Esophagus squamous epithelium (tissue), 4 donors: ENCODE measurements at regions not wholly inside any gene's neighbourhood (a gene's known extent, or its start where the extent isn't known, plus 50 kb on each side); places are given as distances from the start of the nearest gene placed in this dataset.
"Not testable (repeated sequence)": the region's sequence is repeated elsewhere in the genome, so short reads cannot be mapped to it uniquely, and the experiment has no call there.

ENCODE experiments used
- CTCF ChIP-seq, 6 experiments: fragments of 450-650 bp in 4 of 6; fragments of 200-600 bp in 2 of 6; sonication (generic) in 2 of 6; IDR thresholded peaks; one replicate each; pipeline ENCODE4 v1.5.1; 2016 to 2019; ENCODE audit warnings: antibody characterized with exemption in 6 of 6, mild to moderate bottlenecking in 4 of 6, moderate library complexity in 4 of 6
- POLR2A ChIP-seq, 4 donors: fragments of 450-650 bp; IDR thresholded peaks; one replicate each; pipeline ENCODE4 v1.6.1; 2017; ENCODE audit warnings: antibody characterized with exemption in 4 of 4, mild to moderate bottlenecking in 4 of 4, moderate library complexity in 3 of 4

GRCh38 chr16:46386805-46387620 lies 234.2 kb downstream of the SHCBP1 start:
- not testable (repeated sequence) for TF ChIP-seq POLR2A, CTCF (IDR thresholded peaks at IDR 0.05)
